Right forelimb (tissue), 1 donor: ENCODE measurements at regions not wholly inside any gene's neighbourhood (a gene's known extent, or its start where the extent isn't known, plus 50 kb on each side); places are given as distances from the start of the nearest gene placed in this dataset.

Source experiments
- DNase-seq: peaks from one replicate; pipeline ENCODE4 v3.0.0-alpha.2; 2018

GRCh38 chr18:78726326-78727056, 253.1 kb upstream of the SALL3 start:
- DNase-seq = no peak

GRCh38 chr18:78727057-78727739, 252.4 kb upstream of the SALL3 start:
- DNase-seq = no peak

- no peak for DNase-seq
Observed at GRCh38 chr18:78727877-78728783, 251.5 kb upstream of the SALL3 start.

- DNase-seq = no peak
Observed at GRCh38 chr18:78728784-78729467, 250.7 kb upstream of the SALL3 start.

DNA sequence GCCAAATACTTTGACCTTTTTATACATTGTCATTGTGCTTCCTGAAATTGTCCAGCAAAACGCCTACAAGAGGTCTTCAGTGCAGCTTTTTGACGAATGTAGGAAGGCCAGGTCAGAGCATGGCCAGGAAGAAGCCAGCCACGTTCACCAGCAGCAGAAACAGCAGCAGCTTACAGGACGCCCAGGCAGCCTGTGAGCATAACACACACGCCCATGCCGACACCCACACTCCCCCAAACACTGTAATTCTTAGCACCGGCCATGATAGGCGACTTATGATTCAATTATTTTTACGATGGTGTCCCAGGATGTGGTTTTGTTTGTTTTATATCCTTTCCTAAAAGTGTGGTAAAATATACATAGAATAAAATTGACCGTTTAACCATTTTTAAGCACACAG, 249.1 kb upstream of the SALL3 start:
- no peak for DNase-seq

GRCh38 chr18:78731016-78731397, 248.6 kb upstream of the SALL3 start:
- DNase-seq = no peak

DNA sequence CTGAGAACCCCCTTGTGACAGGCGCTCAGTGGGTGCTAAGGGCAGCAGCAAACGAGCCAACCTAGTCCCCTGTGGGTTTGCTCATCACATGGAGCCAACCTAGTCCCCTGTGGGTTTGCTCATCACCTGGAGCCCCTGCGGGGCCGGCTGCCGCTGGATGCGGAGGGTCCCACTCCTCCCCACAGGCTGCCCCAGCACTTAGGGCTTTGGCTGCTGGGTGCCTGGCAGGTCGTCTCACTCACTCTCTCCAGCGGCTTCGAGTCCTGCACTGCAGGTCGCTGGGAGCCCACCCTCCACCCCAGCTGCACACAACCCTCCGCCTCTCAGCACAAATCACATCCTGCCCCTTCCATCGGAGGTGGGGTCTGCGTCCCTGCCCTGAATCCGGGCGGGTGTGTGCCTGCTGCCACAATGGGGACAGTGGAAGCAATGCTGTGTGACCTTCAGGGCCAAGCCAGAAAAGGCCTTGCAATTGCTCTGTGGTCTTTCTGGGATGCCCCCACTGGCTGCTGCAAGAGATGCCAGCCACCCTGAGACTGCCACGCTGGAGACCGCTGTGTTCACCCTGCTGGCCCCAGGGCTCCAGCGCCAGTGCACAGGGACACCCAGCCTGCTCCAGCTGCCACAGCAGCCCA, 248.1 kb upstream of the SALL3 start:
- DNase-seq = no peak

- no peak for DNase-seq
Observed at GRCh38 chr18:78732273-78733210, 247.1 kb upstream of the SALL3 start.

- DNase-seq = no peak
Observed at GRCh38 chr18:78733762-78734613, 245.6 kb upstream of the SALL3 start.

- no peak for DNase-seq
Observed at GRCh38 chr18:78734614-78734945, 245.0 kb upstream of the SALL3 start.

- DNase-seq = no peak
Observed at GRCh38 chr18:78735131-78736014, 244.2 kb upstream of the SALL3 start.

- DNase-seq = no peak
Observed at GRCh38 chr18:78736015-78736690, 243.5 kb upstream of the SALL3 start.

DNA sequence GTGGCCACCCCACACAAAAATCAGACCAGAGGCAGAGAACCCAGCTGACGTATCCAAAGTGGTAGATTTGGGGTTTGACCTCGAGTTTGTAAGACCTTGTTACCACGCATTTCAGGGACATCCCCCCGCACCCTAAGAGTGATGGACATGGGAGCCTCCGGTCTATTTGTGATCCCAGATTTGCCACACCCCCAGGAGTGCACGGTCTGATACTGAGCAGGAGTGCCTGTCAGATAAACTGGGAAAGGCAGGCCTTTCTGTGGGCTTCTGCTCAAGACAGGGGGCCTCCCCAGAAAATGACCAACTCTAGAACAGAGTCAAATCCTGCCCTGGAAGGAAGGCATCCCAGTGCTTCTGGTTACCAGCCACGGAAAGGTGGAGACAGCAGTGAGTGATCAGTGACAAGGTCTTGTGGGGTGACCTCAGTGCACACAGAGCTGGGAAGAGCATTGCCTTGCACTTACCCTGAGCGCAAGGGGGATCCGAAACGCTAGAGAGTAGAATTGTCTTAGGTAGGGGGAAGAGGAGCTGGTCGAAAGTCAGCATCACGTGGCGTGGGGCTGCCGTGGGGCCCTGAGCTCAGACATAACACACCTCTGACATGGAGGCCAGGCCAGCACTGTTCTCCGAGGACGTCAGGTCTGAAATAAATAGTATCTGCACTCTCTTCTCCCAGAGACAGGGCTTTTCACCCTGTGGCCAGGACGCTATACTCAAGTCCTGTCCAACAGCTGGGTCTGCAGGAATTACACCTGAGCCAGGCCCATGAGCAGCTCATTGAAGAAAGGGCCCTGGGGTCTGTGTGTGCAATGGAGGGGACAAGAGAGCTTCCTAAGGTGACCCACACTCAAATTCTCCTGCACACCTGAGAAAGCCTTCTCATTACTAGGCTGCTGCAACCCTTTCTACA, 242.4 kb upstream of the SALL3 start:
- DNase-seq = no peak

DNA sequence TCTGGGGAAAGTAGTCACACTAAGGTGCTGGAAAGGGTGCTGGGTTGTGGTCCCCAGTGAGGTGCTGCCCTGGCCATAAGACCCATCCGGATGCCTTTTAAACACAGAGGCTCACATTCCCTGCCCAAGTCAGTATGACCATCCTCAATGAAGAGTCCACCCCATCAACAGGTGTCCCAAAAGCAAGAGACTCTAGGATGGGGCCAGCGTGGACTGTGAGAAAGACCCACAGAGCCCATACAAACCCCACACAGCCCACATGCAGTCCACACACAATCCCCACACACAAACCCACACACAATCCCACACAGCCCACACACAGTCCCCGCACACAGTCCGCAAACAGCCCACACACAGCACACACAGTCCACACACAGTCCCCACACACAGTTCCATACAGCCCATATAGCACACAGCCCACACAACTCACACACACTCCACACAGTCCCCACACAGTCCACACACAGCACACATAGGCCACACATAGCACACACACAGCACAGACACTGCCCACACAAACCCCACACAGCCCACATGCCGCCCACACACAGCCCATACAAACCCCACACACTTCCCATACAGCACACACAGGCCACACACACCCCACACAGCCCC, 241.4 kb upstream of the SALL3 start:
- DNase-seq = no peak

DNA sequence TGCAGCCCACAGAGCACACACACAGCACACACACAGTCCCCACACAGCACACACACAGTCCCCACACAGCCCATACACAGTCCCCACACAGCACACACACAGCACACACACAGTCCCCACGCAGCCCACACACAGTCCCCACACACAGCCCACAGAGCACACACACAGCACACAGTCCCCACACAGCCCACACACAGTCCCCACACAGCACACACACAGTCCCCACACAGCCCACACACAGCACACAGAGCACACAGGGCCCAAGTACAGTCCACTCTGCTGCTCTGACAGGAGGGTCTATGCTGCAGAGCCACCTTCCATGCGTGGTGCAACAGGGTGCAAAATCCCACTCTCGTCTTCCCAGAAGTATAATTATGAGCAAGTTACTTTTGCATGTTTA, 240.5 kb upstream of the SALL3 start:
- DNase-seq = no peak

DNA sequence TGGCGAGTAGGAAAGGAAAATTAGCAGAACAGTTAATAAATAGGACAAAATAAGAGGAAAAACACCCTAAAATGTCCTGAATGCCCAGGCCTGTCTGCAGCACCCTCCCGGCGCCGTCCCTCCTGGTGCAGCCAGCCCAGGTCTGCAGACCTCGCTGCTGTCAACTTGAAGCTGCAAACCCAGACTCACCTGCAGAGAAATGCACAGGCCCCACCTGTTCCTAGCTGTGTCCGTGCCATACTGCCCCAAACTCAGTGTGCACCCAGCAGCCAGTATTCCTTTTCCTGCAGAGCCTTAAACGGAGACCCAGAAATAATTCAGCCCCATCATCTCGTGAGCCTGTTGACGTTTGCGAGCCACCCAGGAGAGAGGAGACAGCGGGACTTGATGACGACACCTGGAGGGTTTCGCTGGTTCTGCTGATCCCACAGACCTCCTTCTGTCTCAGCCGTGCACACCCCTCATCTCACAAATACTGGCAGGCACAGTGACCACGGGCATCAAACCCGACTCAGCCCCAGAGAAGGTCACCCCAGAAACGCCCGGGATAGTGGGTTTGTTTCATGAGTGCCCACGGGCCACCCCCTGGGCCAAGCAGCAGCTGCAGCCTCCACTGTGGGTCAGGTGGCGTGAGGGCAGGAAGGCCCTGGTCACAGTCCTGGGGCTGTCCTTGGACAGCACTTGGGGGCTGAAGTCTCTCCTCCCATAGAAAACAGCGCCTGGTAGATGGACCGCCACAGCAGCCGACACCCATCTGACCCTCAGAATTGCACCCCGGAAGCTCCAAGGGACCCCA, 239.5 kb upstream of the SALL3 start:
- no peak for DNase-seq
